HepG2 (cell line): ENCODE measurements at regions not wholly inside any gene's neighbourhood (a gene's known extent, or its start where the extent isn't known, plus 50 kb on each side); places are given as distances from the start of the nearest gene placed in this dataset.

Experiments
- ELF3 ChIP-seq: IDR thresholded peaks from 2 replicates; pipeline ENCODE4 v1.6.1; 2016; ENCODE audit warnings: missing genetic modification reagents, missing compliant biosample characterization
- ETV5 ChIP-seq: IDR thresholded peaks from 2 replicates; pipeline ENCODE4 v1.6.1; 2018; ENCODE audit warnings: missing biosample characterization, missing genetic modification reagents, inconsistent platforms, borderline replicate concordance
- HES4 ChIP-seq: sonication (generic); formaldehyde crosslinking; IDR thresholded peaks from 2 replicates; pipeline ENCODE4 v1.9.0; 2021; ENCODE audit warnings: mild to moderate bottlenecking, missing genetic modification reagents, borderline replicate concordance
- RXRB ChIP-seq: IDR thresholded peaks from 2 replicates; pipeline ENCODE4 v1.6.1; 2016; ENCODE audit warnings: borderline replicate concordance, missing genetic modification reagents, missing compliant biosample characterization
- YEATS2 ChIP-seq: sonication (generic); formaldehyde crosslinking; IDR thresholded peaks from 2 replicates; pipeline ENCODE4 v1.4.0; 2020; ENCODE audit warnings: missing genetic modification reagents, borderline replicate concordance
- ZFY ChIP-seq: sonication (generic); formaldehyde crosslinking; IDR thresholded peaks from 2 replicates; pipeline ENCODE4 v1.4.0; 2020; ENCODE audit warnings: missing genetic modification reagents
- ZNF530 ChIP-seq: sonication (generic); formaldehyde crosslinking; IDR thresholded peaks from 2 replicates; pipeline ENCODE4 v1.5.0; 2020; ENCODE audit warnings: low read depth, mild to moderate bottlenecking, missing genetic modification reagents
- ZNF672 ChIP-seq: sonication (generic); formaldehyde crosslinking; IDR thresholded peaks from 2 replicates; pipeline ENCODE4 v1.8.1; 2022; ENCODE audit warnings: missing genetic modification reagents
- TF ChIP-seq, protein P1 (sequence below): IDR thresholded peaks from 2 replicates; pipeline ENCODE4 v1.4.0; 2020; ENCODE audit warnings: mild to moderate bottlenecking, missing genetic modification reagents
- TF ChIP-seq, protein P2 (sequence below): sonication (generic); formaldehyde crosslinking; IDR thresholded peaks from 2 replicates; pipeline ENCODE4 v1.5.1; 2020; ENCODE audit warnings: mild to moderate bottlenecking, missing genetic modification reagents, moderate library complexity
- TF ChIP-seq, protein P3 (sequence below): sonication (generic); formaldehyde crosslinking; conservative IDR thresholded peaks from 2 replicates; pipeline ENCODE4 v1.4.0; 2020; ENCODE audit warnings: missing genetic modification reagents
- TF ChIP-seq, protein P4 (sequence below): IDR thresholded peaks from 2 replicates; pipeline ENCODE4 v1.6.1; 2016; ENCODE audit warnings: mild to moderate bottlenecking
- TF ChIP-seq, protein P5 (sequence below): IDR thresholded peaks from 2 replicates; pipeline ENCODE4 v1.6.1; 2016; ENCODE audit warnings: missing biosample characterization, missing genetic modification reagents, low read depth

DNA sequence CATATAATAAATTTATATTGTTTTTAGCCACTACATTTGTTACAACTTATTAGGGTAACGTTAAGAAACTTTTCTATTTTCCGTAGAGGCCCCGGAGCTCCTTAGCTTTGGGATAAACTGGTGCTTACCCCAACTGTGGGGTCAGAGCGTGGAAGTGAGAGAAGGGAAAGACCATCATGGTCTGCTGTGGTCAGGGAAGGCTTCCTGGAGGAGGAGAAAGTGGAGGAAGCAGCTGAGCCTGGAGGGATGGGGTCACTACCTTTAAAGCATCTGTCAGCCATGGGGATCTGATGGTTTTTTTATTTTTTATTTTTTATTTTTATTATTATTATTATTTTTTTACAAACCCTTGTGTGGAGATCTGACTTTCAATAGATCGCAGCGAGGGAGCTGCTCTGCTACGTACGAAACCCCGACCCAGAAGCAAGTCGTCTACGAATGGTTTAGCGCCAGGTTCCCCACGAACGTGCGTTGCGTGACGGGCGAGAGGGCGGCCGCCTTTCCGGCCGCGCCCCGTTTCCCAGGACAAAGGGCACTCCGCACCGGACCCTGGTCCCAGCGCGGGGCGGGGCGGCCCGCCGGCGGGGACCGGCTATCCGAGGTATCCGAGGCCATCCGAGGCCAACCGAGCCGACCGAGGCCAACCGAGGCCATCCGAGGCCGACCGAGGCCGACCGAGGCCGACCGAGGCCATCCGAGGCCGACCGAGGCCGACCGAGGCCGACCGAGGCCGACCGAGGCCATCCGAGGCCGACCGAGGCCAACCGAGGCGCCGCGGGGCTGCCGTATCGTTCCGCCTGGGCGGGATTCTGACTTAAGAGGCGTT lies 1101.2 kb upstream of the TMEM132C start (continued):
- TF ChIP-seq, protein P1, sequence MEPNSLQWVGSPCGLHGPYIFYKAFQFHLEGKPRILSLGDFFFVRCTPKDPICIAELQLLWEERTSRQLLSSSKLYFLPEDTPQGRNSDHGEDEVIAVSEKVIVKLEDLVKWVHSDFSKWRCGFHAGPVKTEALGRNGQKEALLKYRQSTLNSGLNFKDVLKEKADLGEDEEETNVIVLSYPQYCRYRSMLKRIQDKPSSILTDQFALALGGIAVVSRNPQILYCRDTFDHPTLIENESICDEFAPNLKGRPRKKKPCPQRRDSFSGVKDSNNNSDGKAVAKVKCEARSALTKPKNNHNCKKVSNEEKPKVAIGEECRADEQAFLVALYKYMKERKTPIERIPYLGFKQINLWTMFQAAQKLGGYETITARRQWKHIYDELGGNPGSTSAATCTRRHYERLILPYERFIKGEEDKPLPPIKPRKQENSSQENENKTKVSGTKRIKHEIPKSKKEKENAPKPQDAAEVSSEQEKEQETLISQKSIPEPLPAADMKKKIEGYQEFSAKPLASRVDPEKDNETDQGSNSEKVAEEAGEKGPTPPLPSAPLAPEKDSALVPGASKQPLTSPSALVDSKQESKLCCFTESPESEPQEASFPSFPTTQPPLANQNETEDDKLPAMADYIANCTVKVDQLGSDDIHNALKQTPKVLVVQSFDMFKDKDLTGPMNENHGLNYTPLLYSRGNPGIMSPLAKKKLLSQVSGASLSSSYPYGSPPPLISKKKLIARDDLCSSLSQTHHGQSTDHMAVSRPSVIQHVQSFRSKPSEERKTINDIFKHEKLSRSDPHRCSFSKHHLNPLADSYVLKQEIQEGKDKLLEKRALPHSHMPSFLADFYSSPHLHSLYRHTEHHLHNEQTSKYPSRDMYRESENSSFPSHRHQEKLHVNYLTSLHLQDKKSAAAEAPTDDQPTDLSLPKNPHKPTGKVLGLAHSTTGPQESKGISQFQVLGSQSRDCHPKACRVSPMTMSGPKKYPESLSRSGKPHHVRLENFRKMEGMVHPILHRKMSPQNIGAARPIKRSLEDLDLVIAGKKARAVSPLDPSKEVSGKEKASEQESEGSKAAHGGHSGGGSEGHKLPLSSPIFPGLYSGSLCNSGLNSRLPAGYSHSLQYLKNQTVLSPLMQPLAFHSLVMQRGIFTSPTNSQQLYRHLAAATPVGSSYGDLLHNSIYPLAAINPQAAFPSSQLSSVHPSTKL (CRISPR knock-in tag): 0 out of 2 replicates have a peak, but pooled peaks have one; percentile 9
- TF ChIP-seq HES4 (0 out of 2 replicates have a peak, but pooled peaks have one; percentile 37), RXRB (CRISPR knock-in tag) (peak; percentile 77; the same call in 1 of the 2 replicates), ZNF530 (CRISPR knock-in tag) (no peak), ZFY (CRISPR knock-in tag) (0 out of 2 replicates have a peak, but pooled peaks have one; percentile 13), YEATS2 (CRISPR knock-in tag) (peak; percentile 58), ELF3 (CRISPR knock-in tag) (0 out of 2 replicates have a peak, but pooled peaks have one; percentile 18), ZNF672 (CRISPR knock-in tag) (no peak), ETV5 (peak; percentile 55; the same call in 1 of the 2 replicates)
- TF ChIP-seq, protein P2, sequence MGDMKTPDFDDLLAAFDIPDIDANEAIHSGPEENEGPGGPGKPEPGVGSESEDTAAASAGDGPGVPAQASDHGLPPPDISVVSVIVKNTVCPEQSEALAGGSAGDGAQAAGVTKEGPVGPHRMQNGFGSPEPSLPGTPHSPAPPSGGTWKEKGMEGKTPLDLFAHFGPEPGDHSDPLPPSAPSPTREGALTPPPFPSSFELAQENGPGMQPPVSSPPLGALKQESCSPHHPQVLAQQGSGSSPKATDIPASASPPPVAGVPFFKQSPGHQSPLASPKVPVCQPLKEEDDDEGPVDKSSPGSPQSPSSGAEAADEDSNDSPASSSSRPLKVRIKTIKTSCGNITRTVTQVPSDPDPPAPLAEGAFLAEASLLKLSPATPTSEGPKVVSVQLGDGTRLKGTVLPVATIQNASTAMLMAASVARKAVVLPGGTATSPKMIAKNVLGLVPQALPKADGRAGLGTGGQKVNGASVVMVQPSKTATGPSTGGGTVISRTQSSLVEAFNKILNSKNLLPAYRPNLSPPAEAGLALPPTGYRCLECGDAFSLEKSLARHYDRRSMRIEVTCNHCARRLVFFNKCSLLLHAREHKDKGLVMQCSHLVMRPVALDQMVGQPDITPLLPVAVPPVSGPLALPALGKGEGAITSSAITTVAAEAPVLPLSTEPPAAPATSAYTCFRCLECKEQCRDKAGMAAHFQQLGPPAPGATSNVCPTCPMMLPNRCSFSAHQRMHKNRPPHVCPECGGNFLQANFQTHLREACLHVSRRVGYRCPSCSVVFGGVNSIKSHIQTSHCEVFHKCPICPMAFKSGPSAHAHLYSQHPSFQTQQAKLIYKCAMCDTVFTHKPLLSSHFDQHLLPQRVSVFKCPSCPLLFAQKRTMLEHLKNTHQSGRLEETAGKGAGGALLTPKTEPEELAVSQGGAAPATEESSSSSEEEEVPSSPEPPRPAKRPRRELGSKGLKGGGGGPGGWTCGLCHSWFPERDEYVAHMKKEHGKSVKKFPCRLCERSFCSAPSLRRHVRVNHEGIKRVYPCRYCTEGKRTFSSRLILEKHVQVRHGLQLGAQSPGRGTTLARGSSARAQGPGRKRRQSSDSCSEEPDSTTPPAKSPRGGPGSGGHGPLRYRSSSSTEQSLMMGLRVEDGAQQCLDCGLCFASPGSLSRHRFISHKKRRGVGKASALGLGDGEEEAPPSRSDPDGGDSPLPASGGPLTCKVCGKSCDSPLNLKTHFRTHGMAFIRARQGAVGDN: peak; percentile 36; the same call in 1 of the 2 replicates
- TF ChIP-seq, protein P3, sequence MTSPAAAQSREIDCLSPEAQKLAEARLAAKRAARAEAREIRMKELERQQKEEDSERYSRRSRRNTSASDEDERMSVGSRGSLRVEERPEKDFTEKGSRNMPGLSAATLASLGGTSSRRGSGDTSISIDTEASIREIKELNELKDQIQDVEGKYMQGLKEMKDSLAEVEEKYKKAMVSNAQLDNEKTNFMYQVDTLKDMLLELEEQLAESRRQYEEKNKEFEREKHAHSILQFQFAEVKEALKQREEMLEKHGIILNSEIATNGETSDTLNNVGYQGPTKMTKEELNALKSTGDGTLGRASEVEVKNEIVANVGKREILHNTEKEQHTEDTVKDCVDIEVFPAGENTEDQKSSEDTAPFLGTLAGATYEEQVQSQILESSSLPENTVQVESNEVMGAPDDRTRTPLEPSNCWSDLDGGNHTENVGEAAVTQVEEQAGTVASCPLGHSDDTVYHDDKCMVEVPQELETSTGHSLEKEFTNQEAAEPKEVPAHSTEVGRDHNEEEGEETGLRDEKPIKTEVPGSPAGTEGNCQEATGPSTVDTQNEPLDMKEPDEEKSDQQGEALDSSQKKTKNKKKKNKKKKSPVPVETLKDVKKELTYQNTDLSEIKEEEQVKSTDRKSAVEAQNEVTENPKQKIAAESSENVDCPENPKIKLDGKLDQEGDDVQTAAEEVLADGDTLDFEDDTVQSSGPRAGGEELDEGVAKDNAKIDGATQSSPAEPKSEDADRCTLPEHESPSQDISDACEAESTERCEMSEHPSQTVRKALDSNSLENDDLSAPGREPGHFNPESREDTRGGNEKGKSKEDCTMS (CRISPR knock-in tag): no peak
- TF ChIP-seq, protein P4, sequence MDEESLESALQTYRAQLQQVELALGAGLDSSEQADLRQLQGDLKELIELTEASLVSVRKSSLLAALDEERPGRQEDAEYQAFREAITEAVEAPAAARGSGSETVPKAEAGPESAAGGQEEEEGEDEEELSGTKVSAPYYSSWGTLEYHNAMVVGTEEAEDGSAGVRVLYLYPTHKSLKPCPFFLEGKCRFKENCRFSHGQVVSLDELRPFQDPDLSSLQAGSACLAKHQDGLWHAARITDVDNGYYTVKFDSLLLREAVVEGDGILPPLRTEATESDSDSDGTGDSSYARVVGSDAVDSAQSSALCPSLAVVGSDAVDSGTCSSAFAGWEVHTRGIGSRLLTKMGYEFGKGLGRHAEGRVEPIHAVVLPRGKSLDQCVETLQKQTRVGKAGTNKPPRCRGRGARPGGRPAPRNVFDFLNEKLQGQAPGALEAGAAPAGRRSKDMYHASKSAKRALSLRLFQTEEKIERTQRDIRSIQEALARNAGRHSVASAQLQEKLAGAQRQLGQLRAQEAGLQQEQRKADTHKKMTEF (CRISPR knock-in tag): 0 out of 2 replicates have a peak, but pooled peaks have one; percentile 36
- TF ChIP-seq, protein P5, sequence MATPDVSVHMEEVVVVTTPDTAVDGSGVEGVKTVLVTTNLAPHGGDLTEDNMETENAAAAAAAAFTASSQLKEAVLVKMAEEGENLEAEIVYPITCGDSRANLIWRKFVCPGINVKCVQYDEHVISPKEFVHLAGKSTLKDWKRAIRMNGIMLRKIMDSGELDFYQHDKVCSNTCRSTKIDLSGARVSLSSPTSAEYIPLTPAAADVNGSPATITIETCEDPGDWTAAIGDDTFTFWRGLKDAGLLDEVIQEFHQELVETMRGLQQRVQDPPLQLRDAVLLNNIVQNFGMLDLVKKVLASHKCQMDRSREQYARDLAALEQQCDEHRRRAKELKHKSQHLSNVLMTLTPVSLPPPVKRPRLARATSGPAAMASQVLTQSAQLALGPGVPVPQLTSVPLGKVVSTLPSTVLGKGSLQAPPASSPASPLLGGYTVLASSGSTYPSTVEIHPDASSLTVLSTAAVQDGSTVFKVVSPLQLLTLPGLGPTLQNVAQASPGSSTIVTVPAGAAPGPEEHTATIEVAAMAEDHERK (CRISPR knock-in tag): peak; percentile 29; the same call in 1 of the 2 replicates
